K562 (cell line): ENCODE measurements at regions not wholly inside any gene's neighbourhood (a gene's known extent, or its start where the extent isn't known, plus 50 kb on each side); places are given as distances from the start of the nearest gene placed in this dataset.

Source experiments
- STAT5B ChIP-seq: fragments of 250-450 bp; sonication (Bioruptor Pico); IDR thresholded peaks from 2 replicates; pipeline ENCODE4 v1.8.0; 2021; ENCODE audit warnings: mild to moderate bottlenecking, inconsistent platforms
- ZNF23 ChIP-seq: fragments of 250-450 bp; sonication (Bioruptor Pico); IDR thresholded peaks from 2 replicates; pipeline ENCODE4 v1.4.0; 2020; ENCODE audit warnings: mild to moderate bottlenecking
- TF ChIP-seq, protein P1 (sequence below): fragments of 200-600 bp; sonication (generic); IDR thresholded peaks from one replicate; pipeline ENCODE4 v1.6.1; 2012; ENCODE audit warnings: mild to moderate bottlenecking, low read depth, low read length, inconsistent platforms
- TF ChIP-seq, protein P2 (sequence below): fragments of 250-450 bp; sonication (Bioruptor Pico); IDR thresholded peaks from 2 replicates; pipeline ENCODE4 v1.4.0; 2020; ENCODE audit warnings: mild to moderate bottlenecking, moderate library complexity

DNA sequence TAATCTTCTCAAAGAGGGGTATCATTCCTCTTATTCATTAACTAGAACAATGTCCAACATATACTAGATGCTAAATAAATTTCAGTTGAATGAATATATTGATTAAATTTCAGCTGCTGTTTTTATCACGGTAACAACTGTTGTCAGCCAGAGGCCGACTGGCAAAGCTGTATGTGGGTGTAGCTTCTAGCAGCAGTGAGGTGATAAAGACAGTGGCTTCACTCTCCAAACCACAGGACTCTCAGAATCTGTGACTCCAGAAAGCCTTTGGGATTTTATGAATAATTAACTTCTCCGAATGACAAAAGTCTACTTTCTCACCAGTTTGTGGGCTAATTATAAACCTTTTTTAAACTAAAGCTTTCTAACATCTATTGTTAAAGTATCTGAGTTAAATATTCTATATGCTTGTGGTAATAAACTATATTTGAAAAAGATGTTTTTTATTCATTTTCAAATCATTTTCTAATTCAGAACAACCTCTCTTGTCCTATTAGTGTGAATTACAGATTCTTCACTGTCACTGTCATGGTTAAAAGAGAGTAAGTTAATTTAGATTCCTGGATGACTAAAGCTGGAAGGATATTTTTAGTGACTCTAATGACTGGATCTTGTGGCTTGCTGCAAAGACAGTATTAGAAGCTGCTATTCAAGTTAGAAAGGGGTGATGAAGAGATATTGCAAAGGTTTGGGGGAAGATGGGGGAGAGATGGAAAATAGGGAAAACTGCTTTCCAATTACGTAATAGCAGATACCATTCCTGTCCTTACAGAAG, 796.4 kb upstream of the ARPP21 start (continued):
- TF ChIP-seq, protein P1, sequence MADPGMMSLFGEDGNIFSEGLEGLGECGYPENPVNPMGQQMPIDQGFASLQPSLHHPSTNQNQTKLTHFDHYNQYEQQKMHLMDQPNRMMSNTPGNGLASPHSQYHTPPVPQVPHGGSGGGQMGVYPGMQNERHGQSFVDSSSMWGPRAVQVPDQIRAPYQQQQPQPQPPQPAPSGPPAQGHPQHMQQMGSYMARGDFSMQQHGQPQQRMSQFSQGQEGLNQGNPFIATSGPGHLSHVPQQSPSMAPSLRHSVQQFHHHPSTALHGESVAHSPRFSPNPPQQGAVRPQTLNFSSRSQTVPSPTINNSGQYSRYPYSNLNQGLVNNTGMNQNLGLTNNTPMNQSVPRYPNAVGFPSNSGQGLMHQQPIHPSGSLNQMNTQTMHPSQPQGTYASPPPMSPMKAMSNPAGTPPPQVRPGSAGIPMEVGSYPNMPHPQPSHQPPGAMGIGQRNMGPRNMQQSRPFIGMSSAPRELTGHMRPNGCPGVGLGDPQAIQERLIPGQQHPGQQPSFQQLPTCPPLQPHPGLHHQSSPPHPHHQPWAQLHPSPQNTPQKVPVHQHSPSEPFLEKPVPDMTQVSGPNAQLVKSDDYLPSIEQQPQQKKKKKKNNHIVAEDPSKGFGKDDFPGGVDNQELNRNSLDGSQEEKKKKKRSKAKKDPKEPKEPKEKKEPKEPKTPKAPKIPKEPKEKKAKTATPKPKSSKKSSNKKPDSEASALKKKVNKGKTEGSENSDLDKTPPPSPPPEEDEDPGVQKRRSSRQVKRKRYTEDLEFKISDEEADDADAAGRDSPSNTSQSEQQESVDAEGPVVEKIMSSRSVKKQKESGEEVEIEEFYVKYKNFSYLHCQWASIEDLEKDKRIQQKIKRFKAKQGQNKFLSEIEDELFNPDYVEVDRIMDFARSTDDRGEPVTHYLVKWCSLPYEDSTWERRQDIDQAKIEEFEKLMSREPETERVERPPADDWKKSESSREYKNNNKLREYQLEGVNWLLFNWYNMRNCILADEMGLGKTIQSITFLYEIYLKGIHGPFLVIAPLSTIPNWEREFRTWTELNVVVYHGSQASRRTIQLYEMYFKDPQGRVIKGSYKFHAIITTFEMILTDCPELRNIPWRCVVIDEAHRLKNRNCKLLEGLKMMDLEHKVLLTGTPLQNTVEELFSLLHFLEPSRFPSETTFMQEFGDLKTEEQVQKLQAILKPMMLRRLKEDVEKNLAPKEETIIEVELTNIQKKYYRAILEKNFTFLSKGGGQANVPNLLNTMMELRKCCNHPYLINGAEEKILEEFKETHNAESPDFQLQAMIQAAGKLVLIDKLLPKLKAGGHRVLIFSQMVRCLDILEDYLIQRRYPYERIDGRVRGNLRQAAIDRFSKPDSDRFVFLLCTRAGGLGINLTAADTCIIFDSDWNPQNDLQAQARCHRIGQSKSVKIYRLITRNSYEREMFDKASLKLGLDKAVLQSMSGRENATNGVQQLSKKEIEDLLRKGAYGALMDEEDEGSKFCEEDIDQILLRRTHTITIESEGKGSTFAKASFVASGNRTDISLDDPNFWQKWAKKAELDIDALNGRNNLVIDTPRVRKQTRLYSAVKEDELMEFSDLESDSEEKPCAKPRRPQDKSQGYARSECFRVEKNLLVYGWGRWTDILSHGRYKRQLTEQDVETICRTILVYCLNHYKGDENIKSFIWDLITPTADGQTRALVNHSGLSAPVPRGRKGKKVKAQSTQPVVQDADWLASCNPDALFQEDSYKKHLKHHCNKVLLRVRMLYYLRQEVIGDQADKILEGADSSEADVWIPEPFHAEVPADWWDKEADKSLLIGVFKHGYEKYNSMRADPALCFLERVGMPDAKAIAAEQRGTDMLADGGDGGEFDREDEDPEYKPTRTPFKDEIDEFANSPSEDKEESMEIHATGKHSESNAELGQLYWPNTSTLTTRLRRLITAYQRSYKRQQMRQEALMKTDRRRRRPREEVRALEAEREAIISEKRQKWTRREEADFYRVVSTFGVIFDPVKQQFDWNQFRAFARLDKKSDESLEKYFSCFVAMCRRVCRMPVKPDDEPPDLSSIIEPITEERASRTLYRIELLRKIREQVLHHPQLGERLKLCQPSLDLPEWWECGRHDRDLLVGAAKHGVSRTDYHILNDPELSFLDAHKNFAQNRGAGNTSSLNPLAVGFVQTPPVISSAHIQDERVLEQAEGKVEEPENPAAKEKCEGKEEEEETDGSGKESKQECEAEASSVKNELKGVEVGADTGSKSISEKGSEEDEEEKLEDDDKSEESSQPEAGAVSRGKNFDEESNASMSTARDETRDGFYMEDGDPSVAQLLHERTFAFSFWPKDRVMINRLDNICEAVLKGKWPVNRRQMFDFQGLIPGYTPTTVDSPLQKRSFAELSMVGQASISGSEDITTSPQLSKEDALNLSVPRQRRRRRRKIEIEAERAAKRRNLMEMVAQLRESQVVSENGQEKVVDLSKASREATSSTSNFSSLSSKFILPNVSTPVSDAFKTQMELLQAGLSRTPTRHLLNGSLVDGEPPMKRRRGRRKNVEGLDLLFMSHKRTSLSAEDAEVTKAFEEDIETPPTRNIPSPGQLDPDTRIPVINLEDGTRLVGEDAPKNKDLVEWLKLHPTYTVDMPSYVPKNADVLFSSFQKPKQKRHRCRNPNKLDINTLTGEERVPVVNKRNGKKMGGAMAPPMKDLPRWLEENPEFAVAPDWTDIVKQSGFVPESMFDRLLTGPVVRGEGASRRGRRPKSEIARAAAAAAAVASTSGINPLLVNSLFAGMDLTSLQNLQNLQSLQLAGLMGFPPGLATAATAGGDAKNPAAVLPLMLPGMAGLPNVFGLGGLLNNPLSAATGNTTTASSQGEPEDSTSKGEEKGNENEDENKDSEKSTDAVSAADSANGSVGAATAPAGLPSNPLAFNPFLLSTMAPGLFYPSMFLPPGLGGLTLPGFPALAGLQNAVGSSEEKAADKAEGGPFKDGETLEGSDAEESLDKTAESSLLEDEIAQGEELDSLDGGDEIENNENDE = no peak
- TF ChIP-seq, protein P2, sequence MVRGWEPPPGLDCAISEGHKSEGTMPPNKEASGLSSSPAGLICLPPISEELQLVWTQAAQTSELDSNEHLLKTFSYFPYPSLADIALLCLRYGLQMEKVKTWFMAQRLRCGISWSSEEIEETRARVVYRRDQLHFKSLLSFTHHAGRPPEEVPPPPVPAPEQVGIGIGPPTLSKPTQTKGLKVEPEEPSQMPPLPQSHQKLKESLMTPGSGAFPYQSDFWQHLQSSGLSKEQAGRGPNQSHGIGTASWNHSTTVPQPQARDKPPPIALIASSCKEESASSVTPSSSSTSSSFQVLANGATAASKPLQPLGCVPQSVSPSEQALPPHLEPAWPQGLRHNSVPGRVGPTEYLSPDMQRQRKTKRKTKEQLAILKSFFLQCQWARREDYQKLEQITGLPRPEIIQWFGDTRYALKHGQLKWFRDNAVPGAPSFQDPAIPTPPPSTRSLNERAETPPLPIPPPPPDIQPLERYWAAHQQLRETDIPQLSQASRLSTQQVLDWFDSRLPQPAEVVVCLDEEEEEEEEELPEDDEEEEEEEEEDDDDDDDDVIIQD (CRISPR knock-in tag) = no peak
- TF ChIP-seq ZNF23 = no peak
- TF ChIP-seq STAT5B = no peak
- TF ChIP-seq, all 486 proteins: peak for 0
